GM19372 (cell line): ENCODE measurements at regions not wholly inside any gene's neighbourhood (a gene's known extent, or its start where the extent isn't known, plus 50 kb on each side); places are given as distances from the start of the nearest gene placed in this dataset.
"Not testable (repeated sequence)": the region's sequence is repeated elsewhere in the genome, so short reads cannot be mapped to it uniquely, and the experiment has no call there.

ENCODE experiments used
- ATAC-seq: cut with Tn5 transposase; IDR thresholded peaks from one replicate; pipeline ENCODE4 v1.9.1; 2021; ENCODE audit warnings: mild to moderate bottlenecking, low read depth, moderate library complexity; ENCODE audit not compliant: unreplicated experiment

- ATAC-seq, result no peak
These were observed 76.1 kb upstream of the PDSS1 start for GRCh38 chr10:26621243-26621888.

- peak; percentile 73 for ATAC-seq
These were observed 75.4 kb upstream of the PDSS1 start for GRCh38 chr10:26621889-26622711.

GRCh38 chr10:26622891-26623290 lies 74.6 kb upstream of the PDSS1 start:
- no peak for ATAC-seq

- no peak for ATAC-seq
These were observed 73.5 kb upstream of the PDSS1 start for GRCh38 chr10:26624006-26624405.

- ATAC-seq, result no peak
These were observed 71.4 kb upstream of the PDSS1 start for GRCh38 chr10:26626066-26626465.

- no peak for ATAC-seq
These were observed 70.2 kb upstream of the PDSS1 start for GRCh38 chr10:26627324-26627723.

- peak; percentile 57 for ATAC-seq
These were observed 69.1 kb upstream of the PDSS1 start for GRCh38 chr10:26628395-26628794.

GRCh38 chr10:26632171-26632570 lies 65.3 kb upstream of the PDSS1 start:
- not testable (repeated sequence) for ATAC-seq

GRCh38 chr10:26634111-26634510 lies 63.4 kb upstream of the PDSS1 start:
- not testable (repeated sequence) for ATAC-seq

GRCh38 chr10:26637521-26638275 lies 59.8 kb upstream of the PDSS1 start:
- ATAC-seq, result no peak

GRCh38 chr10:26640391-26640790 lies 57.1 kb upstream of the PDSS1 start:
- ATAC-seq, result no peak

- ATAC-seq, result no peak
These were observed 54.4 kb upstream of the PDSS1 start for GRCh38 chr10:26642896-26643653.

- ATAC-seq, result no peak
These were observed 49.8 kb upstream of the PDSS1 start for GRCh38 chr10:26647602-26648244.
